Body of pancreas (tissue), 4 donors: ENCODE measurements at regions not wholly inside any gene's neighbourhood (a gene's known extent, or its start where the extent isn't known, plus 50 kb on each side); places are given as distances from the start of the nearest gene placed in this dataset.

ENCODE experiments used
- ATAC-seq: fragments of 150-250 bp; one replicate; pipeline ENCODE4 v1.9.1; 2016
- DNase-seq, 4 donors: peaks; one replicate each; pipeline ENCODE4 v3.0.0-alpha.2; 2019
- H3K27ac ChIP-seq, 4 donors: fragments of 200-600 bp; sonication (generic); 1 replicate in 3 of 4; 2 replicates in 1 of 4; pipeline versions ENCODE4 v1.5.1 to v1.6.1; 2016 to 2019; ENCODE audit warnings: mild to moderate bottlenecking in 1 of 4, mixed read lengths in 1 of 4, moderate library complexity in 1 of 4
- H3K27me3 ChIP-seq, 2 donors: fragments of 200-600 bp; sonication (generic); one replicate each; pipeline ENCODE4 v1.6.0; 2016; ENCODE audit warnings: mild to moderate bottlenecking in 1 of 2
- H3K36me3 ChIP-seq, 2 donors: fragments of 200-600 bp; sonication (generic); replicated peaks in 1 of 2; 2 replicates each; pipeline ENCODE4 v1.5.1; 2016; ENCODE audit warnings: low read depth in 2 of 2; ENCODE audit not compliant: insufficient read depth in 1 of 2
- H3K4me1 ChIP-seq: fragments of 200-600 bp; sonication (generic); one replicate; pipeline ENCODE4 v1.6.0; 2016
- H3K4me3 ChIP-seq, 2 donors: fragments of 200-600 bp; sonication (generic); 1 replicate in 1 of 2; 2 replicates in 1 of 2; pipeline ENCODE4 v1.5.1; 2016 to 2019
- H3K9me3 ChIP-seq, 3 donors: fragments of 200-600 bp; sonication (generic); 1 replicate in 2 of 3; 2 replicates in 1 of 3; pipeline ENCODE4 v1.5.1; 2016
- POLR2A ChIP-seq, 3 donors: fragments of 450-650 bp; IDR thresholded peaks; one replicate each; pipeline ENCODE4 v1.6.1; 2016; ENCODE audit warnings: antibody characterized with exemption in 3 of 3, mild to moderate bottlenecking in 2 of 3
- WGBS, 2 donors: methylation state at CpG; one replicate each; pipeline ENCODE4 v1.1.5; 2017; 5-methylcytosine and 5-hydroxymethylcytosine counted together
- intact Hi-C: fragments of 100-400 bp; cut with DNase I; formaldehyde crosslinking; loops from one replicate; pipeline ENCODE4 v1.15.1; 2023
- TF ChIP-seq, protein P1 (sequence below), 7 experiments: fragments of 450-650 bp in 4 of 7; fragments of 200-600 bp in 3 of 7; sonication (generic) in 3 of 7; IDR thresholded peaks; one replicate each; pipeline ENCODE4 v1.5.1; 2016 to 2019; ENCODE audit warnings: antibody characterized with exemption in 7 of 7

DNA sequence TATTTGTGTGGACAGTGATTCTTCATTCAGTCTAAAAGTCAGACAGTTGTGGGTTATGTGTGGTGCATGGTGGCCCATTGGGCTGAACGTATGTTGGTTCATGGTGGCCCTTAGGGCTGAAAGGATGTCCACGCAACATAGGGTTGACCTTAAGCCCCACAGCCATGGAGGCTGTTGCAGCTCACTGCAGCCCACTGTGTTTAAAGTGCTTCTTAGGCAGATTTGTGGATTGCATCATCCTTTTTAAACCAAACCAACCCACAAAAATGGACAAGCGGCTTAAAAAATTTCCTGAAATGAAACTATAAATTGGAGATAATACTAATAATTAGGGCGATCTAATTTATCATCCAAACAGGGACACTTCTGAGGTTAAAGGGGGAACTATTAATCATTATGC, 219.0 kb upstream of the GATB start:
- WGBS, 2 donors = 73 to 82% methylated on average over 4 of the region's 4 CpGs
- H3K27me3 ChIP-seq = no peaks in the 10 kb centered on the region
- DNase-seq (no peak), ATAC-seq (no peak)
- intact Hi-C loops = no loop called here
- no peaks in the 10 kb centered on the region for H3K36me3 ChIP-seq
- TF ChIP-seq POLR2A (IDR thresholded peaks at IDR 0.05) = no peak
- TF ChIP-seq, protein P1, sequence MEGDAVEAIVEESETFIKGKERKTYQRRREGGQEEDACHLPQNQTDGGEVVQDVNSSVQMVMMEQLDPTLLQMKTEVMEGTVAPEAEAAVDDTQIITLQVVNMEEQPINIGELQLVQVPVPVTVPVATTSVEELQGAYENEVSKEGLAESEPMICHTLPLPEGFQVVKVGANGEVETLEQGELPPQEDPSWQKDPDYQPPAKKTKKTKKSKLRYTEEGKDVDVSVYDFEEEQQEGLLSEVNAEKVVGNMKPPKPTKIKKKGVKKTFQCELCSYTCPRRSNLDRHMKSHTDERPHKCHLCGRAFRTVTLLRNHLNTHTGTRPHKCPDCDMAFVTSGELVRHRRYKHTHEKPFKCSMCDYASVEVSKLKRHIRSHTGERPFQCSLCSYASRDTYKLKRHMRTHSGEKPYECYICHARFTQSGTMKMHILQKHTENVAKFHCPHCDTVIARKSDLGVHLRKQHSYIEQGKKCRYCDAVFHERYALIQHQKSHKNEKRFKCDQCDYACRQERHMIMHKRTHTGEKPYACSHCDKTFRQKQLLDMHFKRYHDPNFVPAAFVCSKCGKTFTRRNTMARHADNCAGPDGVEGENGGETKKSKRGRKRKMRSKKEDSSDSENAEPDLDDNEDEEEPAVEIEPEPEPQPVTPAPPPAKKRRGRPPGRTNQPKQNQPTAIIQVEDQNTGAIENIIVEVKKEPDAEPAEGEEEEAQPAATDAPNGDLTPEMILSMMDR (IDR thresholded peaks at IDR 0.05) = no peak
- no peak overlapping the region for H3K27ac ChIP-seq
- H3K4me3 ChIP-seq = no peak overlapping the region
- H3K4me1 ChIP-seq = peaks cover 9% of the 10 kb centered on the region
- H3K9me3 ChIP-seq = peaks cover 0 to 5% (median 0%) of the 10 kb centered on the region in 3 donors

DNA sequence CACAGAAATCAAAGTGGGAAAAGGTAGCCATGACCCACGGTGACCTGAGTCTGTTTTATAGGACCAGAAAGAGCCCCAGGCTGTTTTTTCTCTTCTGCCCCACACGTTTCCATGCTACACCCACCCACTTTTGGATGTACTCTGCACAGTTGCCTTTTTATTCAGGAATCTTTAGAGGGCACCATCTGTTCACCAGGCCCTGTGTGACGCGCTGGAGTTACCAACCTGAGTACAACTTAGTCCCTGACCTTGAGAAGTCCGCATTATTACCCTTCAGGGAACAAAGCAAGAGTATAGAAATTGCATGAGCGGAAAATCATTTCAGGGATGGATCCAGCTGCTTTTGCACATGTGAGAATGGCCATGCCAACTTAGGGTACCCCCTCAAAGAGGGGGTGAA, 207.8 kb upstream of the GATB start:
- 59 to 69% methylated on average over 6 of the region's 6 CpGs for WGBS, 2 donors
- peaks cover 0 to 5% of the 10 kb centered on the region in 2 donors for H3K27me3 ChIP-seq
- H3K36me3 ChIP-seq = no peaks in the 10 kb centered on the region
- DNase-seq (no peak), ATAC-seq (no peak)
- H3K9me3 ChIP-seq = no peaks in the 10 kb centered on the region
- no peaks in the 10 kb centered on the region for H3K4me1 ChIP-seq
- H3K4me3 ChIP-seq = no peak overlapping the region
- H3K27ac ChIP-seq = no peak overlapping the region
- intact Hi-C loops = no loop called here
- no peak for TF ChIP-seq POLR2A (IDR thresholded peaks at IDR 0.05)
- TF ChIP-seq, protein P1 (IDR thresholded peaks at IDR 0.05) = no peak

DNA sequence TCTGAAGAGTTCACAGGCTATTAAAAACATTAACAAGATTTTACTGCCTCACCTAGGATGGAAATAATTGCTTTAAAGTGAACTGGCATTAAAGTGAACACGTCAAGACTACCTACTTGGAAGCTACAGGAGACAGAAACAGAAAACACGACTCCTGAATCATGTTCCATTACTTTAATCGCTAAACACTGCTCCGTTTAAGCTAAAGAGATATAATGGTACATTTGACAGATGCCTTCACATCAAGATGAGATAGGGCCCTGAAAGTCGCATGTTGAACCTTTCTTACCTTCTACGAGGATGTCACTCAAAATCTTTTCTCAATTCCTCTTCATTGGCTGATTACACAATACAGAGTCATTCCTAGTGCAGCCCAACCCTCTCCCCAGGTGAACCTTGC, 206.3 kb upstream of the GATB start:
- H3K36me3 ChIP-seq = no peaks in the 10 kb centered on the region
- no peak for TF ChIP-seq POLR2A (IDR thresholded peaks at IDR 0.05)
- TF ChIP-seq, protein P1 (IDR thresholded peaks at IDR 0.05) = no peak
- intact Hi-C loops = no loop called here
- no peak overlapping the region for H3K4me3 ChIP-seq
- H3K27me3 ChIP-seq = peaks cover 0 to 5% of the 10 kb centered on the region in 2 donors
- ATAC-seq (no peak), DNase-seq (no peak)
- H3K4me1 ChIP-seq = no peaks in the 10 kb centered on the region
- H3K9me3 ChIP-seq = no peaks in the 10 kb centered on the region
- H3K27ac ChIP-seq = no peak overlapping the region
- 70 to 71% methylated on average over 6 of the region's 6 CpGs for WGBS, 2 donors

DNA sequence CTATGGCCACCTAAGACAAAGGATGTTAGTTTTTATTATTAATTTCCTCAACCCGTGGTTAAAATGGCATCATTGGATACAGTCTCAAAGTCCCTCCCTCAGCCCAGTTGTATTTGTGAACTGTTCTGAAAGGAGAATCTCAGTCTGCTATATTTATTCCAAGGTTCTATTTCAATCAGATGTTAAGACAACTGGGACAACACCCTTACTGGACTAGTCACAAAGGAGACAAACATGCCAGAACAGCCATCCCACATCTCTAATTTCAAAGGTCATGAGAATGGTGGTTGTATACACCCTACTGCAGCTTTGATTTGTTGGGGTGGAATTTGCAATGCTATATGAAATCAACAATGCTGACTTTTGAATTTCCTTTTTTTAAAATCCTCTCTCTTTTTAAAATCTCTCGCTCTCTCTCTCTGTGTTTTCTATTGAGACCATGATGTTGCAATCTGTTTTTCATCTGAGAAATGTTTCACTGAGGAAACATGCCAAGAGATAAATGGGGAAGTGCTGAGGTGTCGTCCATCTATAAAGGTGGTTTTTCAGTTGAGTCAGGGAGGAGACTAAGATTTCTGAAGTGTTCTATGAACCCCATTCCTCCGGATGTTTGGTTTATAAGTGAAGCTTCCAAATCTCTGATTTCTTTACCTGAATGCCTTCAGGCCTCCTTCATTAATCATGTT, 201.5 kb upstream of the GATB start:
- TF ChIP-seq POLR2A (IDR thresholded peaks at IDR 0.05) = no peak
- TF ChIP-seq, protein P1 (IDR thresholded peaks at IDR 0.05) = no peak
- H3K27ac ChIP-seq = no peak overlapping the region
- no peak for DNase-seq
- intact Hi-C loops = no loop called here
- no peak overlapping the region for H3K4me3 ChIP-seq
- no peaks in the 10 kb centered on the region for H3K4me1 ChIP-seq
- no peaks in the 10 kb centered on the region for H3K9me3 ChIP-seq
- 57 to 60% methylated on average over 4 of the region's 4 CpGs for WGBS, 2 donors
- no peak for ATAC-seq
- H3K36me3 ChIP-seq = no peaks in the 10 kb centered on the region
- peaks cover 0 to 4% of the 10 kb centered on the region in 2 donors for H3K27me3 ChIP-seq

DNA sequence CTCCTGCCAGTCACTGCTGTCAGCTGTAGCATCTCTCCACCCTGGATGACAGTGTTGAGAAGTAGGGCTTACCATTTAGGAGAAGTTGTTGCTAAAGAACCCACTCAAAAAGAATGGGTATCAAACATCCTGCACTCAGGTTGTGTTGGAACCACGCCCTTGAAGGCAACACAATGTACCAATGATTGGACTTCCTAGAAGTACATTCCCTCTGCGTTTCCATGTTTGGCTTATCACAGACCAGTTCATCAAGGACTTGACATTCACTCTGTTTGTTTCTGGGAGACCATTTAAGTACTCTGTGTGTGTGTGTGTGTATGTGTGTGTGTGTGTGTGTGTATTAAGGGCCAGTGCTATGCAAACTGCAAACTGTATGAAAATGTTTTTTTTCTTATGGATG, 200.6 kb upstream of the GATB start:
- H3K27ac ChIP-seq = no peak overlapping the region
- WGBS, 2 donors = 45 to 47% methylated on average over 2 of the region's 2 CpGs
- ATAC-seq = no peak
- H3K4me1 ChIP-seq = no peaks in the 10 kb centered on the region
- no peaks in the 10 kb centered on the region for H3K9me3 ChIP-seq
- no peak for TF ChIP-seq POLR2A (IDR thresholded peaks at IDR 0.05)
- TF ChIP-seq, protein P1 (IDR thresholded peaks at IDR 0.05) = no peak
- H3K36me3 ChIP-seq = no peaks in the 10 kb centered on the region
- DNase-seq = no peak
- no peaks in the 10 kb centered on the region for H3K27me3 ChIP-seq
- no peak overlapping the region for H3K4me3 ChIP-seq
- intact Hi-C loops = no loop called here
